GM12874 (cell line): ENCODE measurements at regions not wholly inside any gene's neighbourhood (a gene's known extent, or its start where the extent isn't known, plus 50 kb on each side); places are given as distances from the start of the nearest gene placed in this dataset.

Experiments used
- TF ChIP-seq, protein P1 (sequence below): IDR thresholded peaks from 2 replicates; pipeline ENCODE4 v1.5.1; 2011; ENCODE audit warnings: low read depth, mild to moderate bottlenecking, control low read depth, low read length, moderate library complexity; ENCODE audit not compliant: insufficient read depth

DNA sequence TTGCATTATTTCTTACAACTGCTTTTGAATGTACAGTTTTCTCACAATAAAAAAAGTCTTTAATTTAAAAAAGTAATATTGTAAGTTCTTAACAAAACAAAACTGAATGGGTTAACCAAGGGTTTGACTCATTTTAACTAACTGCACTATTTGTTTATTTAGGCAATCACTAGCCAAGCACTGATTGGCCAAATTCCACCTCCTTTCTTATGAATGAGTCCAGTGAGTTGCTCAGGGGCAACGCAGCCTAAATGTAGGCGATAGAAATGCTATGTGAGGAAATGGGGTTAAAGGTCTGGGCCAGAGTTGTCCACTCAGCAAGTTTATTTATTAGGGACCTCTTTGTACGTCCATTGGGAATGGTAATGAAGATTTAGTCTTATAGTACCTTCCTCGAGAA, 89.6 kb upstream of the MAF start:
- TF ChIP-seq, protein P1, sequence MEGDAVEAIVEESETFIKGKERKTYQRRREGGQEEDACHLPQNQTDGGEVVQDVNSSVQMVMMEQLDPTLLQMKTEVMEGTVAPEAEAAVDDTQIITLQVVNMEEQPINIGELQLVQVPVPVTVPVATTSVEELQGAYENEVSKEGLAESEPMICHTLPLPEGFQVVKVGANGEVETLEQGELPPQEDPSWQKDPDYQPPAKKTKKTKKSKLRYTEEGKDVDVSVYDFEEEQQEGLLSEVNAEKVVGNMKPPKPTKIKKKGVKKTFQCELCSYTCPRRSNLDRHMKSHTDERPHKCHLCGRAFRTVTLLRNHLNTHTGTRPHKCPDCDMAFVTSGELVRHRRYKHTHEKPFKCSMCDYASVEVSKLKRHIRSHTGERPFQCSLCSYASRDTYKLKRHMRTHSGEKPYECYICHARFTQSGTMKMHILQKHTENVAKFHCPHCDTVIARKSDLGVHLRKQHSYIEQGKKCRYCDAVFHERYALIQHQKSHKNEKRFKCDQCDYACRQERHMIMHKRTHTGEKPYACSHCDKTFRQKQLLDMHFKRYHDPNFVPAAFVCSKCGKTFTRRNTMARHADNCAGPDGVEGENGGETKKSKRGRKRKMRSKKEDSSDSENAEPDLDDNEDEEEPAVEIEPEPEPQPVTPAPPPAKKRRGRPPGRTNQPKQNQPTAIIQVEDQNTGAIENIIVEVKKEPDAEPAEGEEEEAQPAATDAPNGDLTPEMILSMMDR, result no peak

DNA sequence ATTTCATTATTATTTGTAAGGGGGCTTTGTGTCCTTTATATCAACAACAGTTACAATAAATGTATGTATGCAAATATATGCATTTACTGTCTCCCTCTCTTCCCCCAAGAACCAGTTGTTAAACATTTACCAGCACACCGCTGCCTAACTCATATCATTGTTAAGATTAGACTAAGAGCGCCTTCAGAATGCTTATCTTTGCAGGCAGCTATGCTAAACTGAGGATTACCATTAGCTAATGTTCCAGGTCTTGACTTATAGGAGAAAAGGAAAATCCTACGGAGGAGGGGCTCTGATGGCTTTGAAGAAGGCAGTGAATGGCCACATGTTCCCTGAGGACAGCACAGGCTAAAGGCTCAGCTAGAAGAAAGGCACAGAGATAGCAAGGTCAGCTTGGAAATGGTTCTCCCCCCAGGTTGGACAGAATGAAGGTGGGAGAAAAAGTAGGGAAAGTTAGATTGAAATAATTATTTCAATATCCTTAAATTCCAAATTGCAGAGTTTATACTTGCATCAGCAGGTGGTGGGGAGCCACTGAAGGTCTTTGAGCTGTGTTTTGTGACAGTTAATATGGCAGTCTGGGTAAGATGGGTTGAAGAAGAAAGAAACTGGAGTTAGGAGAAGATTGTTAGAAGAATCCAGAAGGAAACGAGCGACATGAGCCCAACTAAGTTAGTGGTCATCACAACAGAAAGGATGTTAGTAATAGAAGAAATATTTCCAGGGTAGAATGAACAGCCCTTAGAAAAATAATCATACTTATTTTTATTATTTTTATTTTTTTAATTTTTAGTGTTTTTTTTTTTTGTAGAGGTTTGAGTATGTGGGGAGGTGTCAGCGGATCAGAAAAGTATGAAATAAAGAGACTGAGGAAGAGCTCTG, 87.0 kb upstream of the MAF start:
- TF ChIP-seq, protein P1, result no peak

DNA sequence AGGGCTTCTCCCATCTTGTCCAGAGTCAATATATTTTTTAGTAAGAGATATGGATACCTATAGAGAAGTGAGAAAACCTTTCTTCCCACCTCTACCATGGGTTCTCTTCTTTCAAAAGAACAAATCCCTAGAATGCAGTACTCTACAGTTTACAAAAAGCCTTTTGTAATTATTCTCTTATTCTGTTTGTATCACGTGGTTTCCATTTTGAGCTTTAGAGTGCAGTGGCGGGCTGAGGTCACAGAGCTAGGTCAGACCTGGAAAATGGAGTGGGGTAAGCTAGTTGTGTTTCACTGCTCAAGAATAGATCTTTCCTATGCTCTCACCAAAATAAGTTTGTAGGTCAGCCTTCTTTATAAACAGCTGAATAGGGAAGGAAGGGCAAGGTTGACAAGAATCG, 85.3 kb upstream of the MAF start:
- TF ChIP-seq, protein P1, result no peak

DNA sequence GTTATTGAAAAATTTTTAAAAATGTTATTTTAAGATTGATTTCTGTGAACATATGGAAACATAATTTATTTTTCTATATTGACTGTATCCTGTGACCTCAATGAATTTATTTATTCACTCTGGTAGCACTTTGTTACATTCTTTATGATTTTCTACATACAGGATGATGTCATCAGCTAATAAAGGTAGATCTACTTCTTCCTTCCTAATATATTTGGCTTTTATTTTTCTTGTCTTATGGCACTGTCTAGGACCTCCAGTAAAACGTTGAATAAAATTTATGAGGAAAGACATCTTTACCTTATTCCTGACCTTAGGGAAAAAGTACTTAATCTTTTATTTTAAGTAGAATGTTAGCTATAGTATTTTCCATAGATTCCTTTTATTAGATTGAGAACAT, 78.8 kb upstream of the MAF start:
- TF ChIP-seq, protein P1, result no peak

DNA sequence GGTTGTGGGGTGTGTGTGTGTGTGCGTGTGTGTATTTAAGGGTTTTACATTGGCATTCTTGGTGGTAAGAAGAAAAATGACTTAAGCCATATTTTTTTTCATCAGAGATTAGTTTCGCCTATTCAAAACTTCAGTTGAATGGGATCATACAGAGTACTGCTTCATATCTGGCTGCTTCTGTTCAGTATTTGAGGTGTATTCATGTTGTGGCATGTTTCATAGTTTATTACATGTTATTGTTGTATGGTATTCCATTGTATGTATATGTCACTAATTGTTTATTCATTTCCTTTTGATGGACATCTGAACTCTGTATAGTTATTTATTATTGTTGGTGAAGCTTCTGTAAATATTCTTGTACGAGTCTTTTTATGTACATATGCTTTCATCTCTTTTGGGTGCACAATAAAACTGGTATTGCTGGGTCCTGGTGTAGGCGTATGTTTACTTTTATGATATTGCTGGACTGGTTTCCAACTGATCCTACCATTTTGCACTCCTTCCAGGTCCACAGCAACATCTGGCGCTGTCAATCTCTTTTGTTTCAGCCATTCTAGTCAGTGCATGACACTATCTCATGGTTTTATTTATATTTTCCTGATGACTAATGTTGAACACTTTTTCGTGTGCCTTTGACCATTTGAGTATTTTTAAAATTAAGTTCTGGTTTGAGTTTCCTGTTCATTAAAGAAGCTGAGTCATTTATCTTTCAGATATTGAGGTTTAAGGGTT, 77.4 kb upstream of the MAF start:
- TF ChIP-seq, protein P1, result no peak

DNA sequence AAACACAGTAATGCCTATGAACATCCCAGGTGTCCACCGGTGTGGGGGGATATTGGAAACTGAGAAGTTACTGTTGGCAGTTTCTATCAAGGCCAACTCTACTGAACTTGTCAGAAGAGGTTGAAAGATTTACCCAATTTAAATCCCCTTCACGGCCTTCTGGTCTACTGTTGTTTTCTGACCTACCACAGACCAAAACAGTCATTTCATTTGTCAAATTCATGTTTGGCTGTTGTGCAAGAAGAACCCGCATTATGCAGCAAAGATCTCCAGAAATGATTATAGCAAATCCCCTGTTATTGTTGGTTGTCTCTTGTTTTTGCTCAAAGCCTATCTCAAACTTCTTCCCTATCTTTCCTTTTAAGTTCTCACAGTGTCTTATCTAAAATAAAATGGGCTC, 73.1 kb upstream of the MAF start:
- TF ChIP-seq, protein P1, result no peak

DNA sequence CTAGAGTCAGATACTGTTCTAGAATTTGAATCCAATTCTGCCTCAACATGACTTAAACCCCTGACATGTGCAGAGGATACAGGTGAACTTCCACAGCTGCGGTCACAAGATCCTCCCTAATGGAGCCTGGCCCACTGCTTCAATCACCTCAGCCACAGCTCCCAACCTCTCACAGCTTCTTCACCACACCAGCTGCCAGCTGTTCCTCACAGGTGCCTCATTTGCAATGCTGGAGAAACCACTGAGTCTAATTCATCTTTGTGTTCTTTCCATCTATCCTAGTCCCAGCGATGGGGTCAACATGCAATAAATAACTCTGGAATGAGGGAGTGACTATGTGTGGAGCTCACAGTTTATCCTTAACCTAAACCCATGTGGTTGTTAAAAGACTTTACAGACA, 72.0 kb upstream of the MAF start:
- TF ChIP-seq, protein P1, result no peak
